H9 (cell line): ENCODE measurements at regions not wholly inside any gene's neighbourhood (a gene's known extent, or its start where the extent isn't known, plus 50 kb on each side); places are given as distances from the start of the nearest gene placed in this dataset.

ENCODE experiments used
- DNase-seq: peaks from one replicate; pipeline ENCODE4 v3.0.0-alpha.2; 2017
- H2AFZ ChIP-seq: one replicate; pipeline ENCODE4 v1.6.1; 2013; ENCODE audit warnings: mild to moderate bottlenecking, low read length, control low read depth, moderate library complexity
- H2AK5ac ChIP-seq: 2 replicates; pipeline ENCODE4 v1.6.1; 2013; ENCODE audit warnings: low read length, control low read depth, mixed read lengths; ENCODE audit not compliant: insufficient read length
- H2BK120ac ChIP-seq: one replicate; pipeline ENCODE4 v1.6.1; 2013; ENCODE audit warnings: low read depth, mild to moderate bottlenecking, low read length, control low read depth, inconsistent platforms; ENCODE audit not compliant: poor library complexity, severe bottlenecking
- H2BK12ac ChIP-seq: 2 replicates; pipeline ENCODE4 v1.6.1; 2013; ENCODE audit warnings: low read length, control low read depth, mixed read lengths, low read depth; ENCODE audit not compliant: insufficient read length
- H2BK15ac ChIP-seq: 2 replicates; pipeline ENCODE4 v1.6.1; 2013; ENCODE audit warnings: low read depth, low read length, control low read depth
- H2BK20ac ChIP-seq: one replicate; pipeline ENCODE4 v1.6.1; 2013; ENCODE audit warnings: low read depth, mild to moderate bottlenecking, low read length, control low read depth, inconsistent platforms; ENCODE audit not compliant: poor library complexity, severe bottlenecking
- H2BK5ac ChIP-seq: 2 replicates; pipeline ENCODE4 v1.6.1; 2013; ENCODE audit warnings: low read length, control low read depth, mixed read lengths; ENCODE audit not compliant: insufficient read length
- H3K14ac ChIP-seq: 2 replicates; pipeline ENCODE4 v1.6.1; 2013; ENCODE audit warnings: low read length, control low read depth; ENCODE audit not compliant: insufficient read depth
- H3K18ac ChIP-seq: 2 replicates; pipeline ENCODE4 v1.6.1; 2013; ENCODE audit warnings: low read depth, mild to moderate bottlenecking, mixed read lengths, low read length, control low read depth; ENCODE audit not compliant: insufficient read length
- H3K23ac ChIP-seq: 2 replicates; pipeline ENCODE4 v1.6.1; 2013; ENCODE audit warnings: low read length, control low read depth, mixed read lengths, low read depth; ENCODE audit not compliant: insufficient read length
- H3K23me2 ChIP-seq: 2 replicates; pipeline ENCODE4 v1.6.1; 2013; ENCODE audit warnings: low read depth, mild to moderate bottlenecking, mixed read lengths, low read length, control low read depth; ENCODE audit not compliant: insufficient read length, poor library complexity, severe bottlenecking
- H3K27ac ChIP-seq: 2 replicates; pipeline ENCODE4 v1.5.1; 2013; ENCODE audit warnings: low read length, control low read depth, mixed read lengths, low read depth; ENCODE audit not compliant: insufficient read length
- H3K27me3 ChIP-seq: 2 replicates; pipeline ENCODE4 v1.6.1; 2013; ENCODE audit warnings: low read length, control low read depth, inconsistent platforms; ENCODE audit not compliant: insufficient read depth
- H3K4ac ChIP-seq: 2 replicates; pipeline ENCODE4 v1.6.1; 2013; ENCODE audit warnings: low read depth, mild to moderate bottlenecking, control low read depth, inconsistent platforms, low read length, moderate library complexity
- H3K4me1 ChIP-seq: 2 replicates; pipeline ENCODE4 v1.6.1; 2013; ENCODE audit warnings: low read length, control low read depth, inconsistent platforms; ENCODE audit not compliant: insufficient read depth
- H3K4me2 ChIP-seq: 2 replicates; pipeline ENCODE4 v1.6.1; 2013; ENCODE audit warnings: low read length, control low read depth, mixed read lengths; ENCODE audit not compliant: insufficient read length, insufficient read depth
- H3K56ac ChIP-seq: 2 replicates; pipeline ENCODE4 v1.6.1; 2013; ENCODE audit warnings: low read depth, mild to moderate bottlenecking, mixed read lengths, low read length, control low read depth; ENCODE audit not compliant: insufficient read length
- H3K79me1 ChIP-seq: 2 replicates; pipeline ENCODE4 v1.6.1; 2013; ENCODE audit warnings: low read depth, mild to moderate bottlenecking, moderate library complexity, low read length, control low read depth, inconsistent platforms; ENCODE audit not compliant: insufficient read depth, poor library complexity, severe bottlenecking
- H3K79me2 ChIP-seq: 2 replicates; pipeline ENCODE4 v1.6.1; 2013; ENCODE audit warnings: low read length, control low read depth, inconsistent platforms; ENCODE audit not compliant: insufficient read depth
- H3K9ac ChIP-seq: 2 replicates; pipeline ENCODE4 v1.6.1; 2013; ENCODE audit warnings: low read length, control low read depth, mixed read lengths; ENCODE audit not compliant: insufficient read length; ENCODE audit errors: extremely low read depth
- H3K9me3 ChIP-seq: one replicate; pipeline ENCODE4 v1.6.1; 2013; ENCODE audit warnings: low read depth, low read length, inconsistent platforms; ENCODE audit not compliant: control insufficient read depth
- H3T11ph ChIP-seq: one replicate; pipeline ENCODE4 v1.6.1; 2013; ENCODE audit warnings: mild to moderate bottlenecking, low read length, control low read depth, inconsistent platforms
- H4K20me1 ChIP-seq: one replicate; pipeline ENCODE4 v1.6.1; 2013; ENCODE audit not compliant: control insufficient read depth, insufficient read length, insufficient read depth
- H4K5ac ChIP-seq: 2 replicates; pipeline ENCODE4 v1.6.1; 2013; ENCODE audit warnings: low read depth, mild to moderate bottlenecking, mixed read lengths, low read length, control low read depth; ENCODE audit not compliant: insufficient read length
- H4K8ac ChIP-seq: replicated peaks from 2 replicates; pipeline ENCODE4 v1.6.1; 2013; ENCODE audit warnings: low read length, control low read depth, mixed read lengths, low read depth; ENCODE audit not compliant: insufficient read length
- H4K91ac ChIP-seq: 2 replicates; pipeline ENCODE4 v1.6.1; 2013; ENCODE audit warnings: low read depth, mild to moderate bottlenecking, moderate library complexity, mixed read lengths, low read length, control low read depth; ENCODE audit not compliant: insufficient read length
- H3K27ac Mint-ChIP-seq, 3 experiments: 2 replicates in 2 of 3; 3 replicates in 1 of 3; pipeline ENCODE4 v1.8.0; 2020 to 2021; ENCODE audit warnings: mixed read lengths in 3 of 3, mild to moderate bottlenecking in 1 of 3, moderate library complexity in 1 of 3
- H3K27me3 Mint-ChIP-seq: 2 replicates; pipeline ENCODE4 v1.8.0; 2021; ENCODE audit warnings: low read depth, mild to moderate bottlenecking, moderate library complexity, mixed read lengths
- H3K36me3 Mint-ChIP-seq, 3 experiments: 2 replicates in 2 of 3; 3 replicates in 1 of 3; pipeline ENCODE4 v1.8.0; 2020 to 2021; ENCODE audit warnings: low read depth in 3 of 3, mixed read lengths in 3 of 3; ENCODE audit not compliant: insufficient read depth in 1 of 3
- H3K4me1 Mint-ChIP-seq, 2 experiments: 2 replicates each; pipeline ENCODE4 v1.8.0; 2020; ENCODE audit warnings: mixed read lengths in 2 of 2
- H3K4me3 Mint-ChIP-seq, 2 experiments: 2 replicates in 1 of 2; 3 replicates in 1 of 2; pipeline ENCODE4 v1.8.0; 2020 to 2021; ENCODE audit warnings: mild to moderate bottlenecking in 2 of 2, mixed read lengths in 2 of 2, moderate library complexity in 1 of 2
- H3K9me3 Mint-ChIP-seq, 2 experiments: 2 replicates in 1 of 2; 3 replicates in 1 of 2; pipeline ENCODE4 v1.8.0; 2020; ENCODE audit warnings: mild to moderate bottlenecking in 2 of 2, mixed read lengths in 2 of 2, moderate library complexity in 1 of 2
- WGBS: extraction: QIAGEN DNeasy Blood & Tissue Kit; methylation state at CpG from one replicate; pipeline ENCODE4 v1.1.7; 2013; ENCODE audit warnings: missing lambda C conversion rate, low lambda C conversion rate, mixed read lengths; ENCODE audit not compliant: insufficient read length; ENCODE audit errors: extremely low coverage; 5-methylcytosine and 5-hydroxymethylcytosine counted together
- TF ChIP-seq, protein P1 (sequence below): fragments of 200-600 bp; sonication (generic); conservative IDR thresholded peaks from 3 replicates; pipeline ENCODE4 v1.8.0; 2021; ENCODE audit warnings: antibody characterized with exemption, mild to moderate bottlenecking

DNA sequence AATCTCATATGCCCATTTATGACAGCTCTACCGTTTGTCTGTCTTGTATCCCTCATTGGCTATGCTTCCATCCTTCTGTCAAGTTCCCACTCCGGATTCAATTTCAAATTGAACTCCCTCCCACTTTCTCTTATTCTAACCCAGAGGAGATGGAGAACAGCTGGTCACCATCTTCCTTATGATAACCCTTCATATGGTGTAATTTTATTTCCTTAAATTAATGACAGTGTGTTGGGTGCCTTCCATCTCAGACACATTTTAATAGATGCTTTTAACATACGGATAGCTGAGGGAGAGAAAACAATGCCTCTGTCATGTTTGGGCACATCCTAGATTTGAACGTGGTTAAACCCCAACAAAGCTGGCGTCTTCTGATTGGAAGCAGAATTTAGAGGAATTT is 103.0 kb upstream of the PLXNA2 start:
- no peak overlapping the region for H2BK120ac ChIP-seq
- H2AFZ ChIP-seq = no peak overlapping the region
- no peak overlapping the region for H3K23ac ChIP-seq
- H3K4me1 Mint-ChIP-seq = peaks cover 7 to 12% of the 10 kb centered on the region in 2 experiments
- H3T11ph ChIP-seq = no peak overlapping the region
- no peak overlapping the region for H3K14ac ChIP-seq
- no peaks in the 10 kb centered on the region for H3K9me3 ChIP-seq
- no CpG with 5 or more reads among the region's 5 CpGs for WGBS
- no peak overlapping the region for H3K56ac ChIP-seq
- H2BK5ac ChIP-seq = no peak overlapping the region
- H3K27ac ChIP-seq = no peak overlapping the region
- no peaks in the 10 kb centered on the region for H3K27me3 Mint-ChIP-seq
- no peak overlapping the region for H2AK5ac ChIP-seq
- H3K23me2 ChIP-seq = no peaks in the 10 kb centered on the region
- no peak overlapping the region for H4K8ac ChIP-seq
- no peak overlapping the region for H3K4ac ChIP-seq
- H3K36me3 Mint-ChIP-seq = no peaks in the 10 kb centered on the region
- H3K79me2 ChIP-seq = no peaks in the 10 kb centered on the region; the same call in 1 of the 2 replicates
- TF ChIP-seq, protein P1, sequence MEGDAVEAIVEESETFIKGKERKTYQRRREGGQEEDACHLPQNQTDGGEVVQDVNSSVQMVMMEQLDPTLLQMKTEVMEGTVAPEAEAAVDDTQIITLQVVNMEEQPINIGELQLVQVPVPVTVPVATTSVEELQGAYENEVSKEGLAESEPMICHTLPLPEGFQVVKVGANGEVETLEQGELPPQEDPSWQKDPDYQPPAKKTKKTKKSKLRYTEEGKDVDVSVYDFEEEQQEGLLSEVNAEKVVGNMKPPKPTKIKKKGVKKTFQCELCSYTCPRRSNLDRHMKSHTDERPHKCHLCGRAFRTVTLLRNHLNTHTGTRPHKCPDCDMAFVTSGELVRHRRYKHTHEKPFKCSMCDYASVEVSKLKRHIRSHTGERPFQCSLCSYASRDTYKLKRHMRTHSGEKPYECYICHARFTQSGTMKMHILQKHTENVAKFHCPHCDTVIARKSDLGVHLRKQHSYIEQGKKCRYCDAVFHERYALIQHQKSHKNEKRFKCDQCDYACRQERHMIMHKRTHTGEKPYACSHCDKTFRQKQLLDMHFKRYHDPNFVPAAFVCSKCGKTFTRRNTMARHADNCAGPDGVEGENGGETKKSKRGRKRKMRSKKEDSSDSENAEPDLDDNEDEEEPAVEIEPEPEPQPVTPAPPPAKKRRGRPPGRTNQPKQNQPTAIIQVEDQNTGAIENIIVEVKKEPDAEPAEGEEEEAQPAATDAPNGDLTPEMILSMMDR = no peak
- no peaks in the 10 kb centered on the region for H3K27me3 ChIP-seq
- no peak overlapping the region for H4K5ac ChIP-seq
- H3K9me3 Mint-ChIP-seq = no peaks in the 10 kb centered on the region
- no peak overlapping the region for H2BK20ac ChIP-seq
- no peaks in the 10 kb centered on the region for H3K4me1 ChIP-seq
- no peak overlapping the region for H4K91ac ChIP-seq
- no peak overlapping the region for H3K4me2 ChIP-seq
- H3K27ac Mint-ChIP-seq = no peak overlapping the region
- no peak overlapping the region for H3K18ac ChIP-seq
- no peak overlapping the region for H2BK12ac ChIP-seq
- no peak overlapping the region for H3K4me3 Mint-ChIP-seq
- DNase-seq = no peak
- H3K79me1 ChIP-seq = no peaks in the 10 kb centered on the region
- no peaks in the 10 kb centered on the region for H4K20me1 ChIP-seq
- no peak overlapping the region for H2BK15ac ChIP-seq
- no peak overlapping the region for H3K9ac ChIP-seq
